ENCODE measurements at regions not wholly inside any gene's neighbourhood (a gene's known extent, or its start where the extent isn't known, plus 50 kb on each side); places are given as distances from the start of the nearest gene placed in this dataset.

DNA sequence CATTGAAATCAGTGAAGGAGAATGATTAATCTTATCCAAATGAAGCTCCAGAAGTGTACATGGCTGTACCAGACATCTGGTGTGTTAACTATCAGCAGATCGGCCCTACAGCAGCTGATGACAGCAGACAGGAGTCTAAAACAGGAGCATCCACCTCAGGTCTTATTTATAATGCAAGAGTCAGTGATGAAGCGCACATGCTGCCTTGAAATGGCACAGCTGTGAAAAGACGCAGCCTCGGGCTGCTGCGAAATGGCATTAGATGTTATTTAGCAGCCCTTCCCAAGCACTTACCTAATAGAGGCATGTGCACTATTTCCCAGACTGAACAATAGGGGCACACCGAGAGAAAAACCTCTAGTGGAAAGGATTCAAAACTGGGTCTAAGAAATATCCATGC, 472.3 kb upstream of the CBLB start:
- Mint-ChIP-seq H3K4me1 (peaks cover 8% of the 10 kb centered on the region), H3K27ac (no peak overlapping the region), H3K36me3 (ENCODE audit: low read depth) (no peaks in the 10 kb centered on the region), H3K4me3 (no peak overlapping the region), H3K9me3 (peaks cover 2% of the 10 kb centered on the region), H3K27me3 (no peaks in the 10 kb centered on the region)
- POLR2A ChIA-PET: no interaction called here
- intact Hi-C loops (cut with micrococcal nuclease): no loop called here
- ATAC-seq (ENCODE audit: low read depth): no peak
- no peak for DNase-seq
- TF ChIP-seq, protein P1, sequence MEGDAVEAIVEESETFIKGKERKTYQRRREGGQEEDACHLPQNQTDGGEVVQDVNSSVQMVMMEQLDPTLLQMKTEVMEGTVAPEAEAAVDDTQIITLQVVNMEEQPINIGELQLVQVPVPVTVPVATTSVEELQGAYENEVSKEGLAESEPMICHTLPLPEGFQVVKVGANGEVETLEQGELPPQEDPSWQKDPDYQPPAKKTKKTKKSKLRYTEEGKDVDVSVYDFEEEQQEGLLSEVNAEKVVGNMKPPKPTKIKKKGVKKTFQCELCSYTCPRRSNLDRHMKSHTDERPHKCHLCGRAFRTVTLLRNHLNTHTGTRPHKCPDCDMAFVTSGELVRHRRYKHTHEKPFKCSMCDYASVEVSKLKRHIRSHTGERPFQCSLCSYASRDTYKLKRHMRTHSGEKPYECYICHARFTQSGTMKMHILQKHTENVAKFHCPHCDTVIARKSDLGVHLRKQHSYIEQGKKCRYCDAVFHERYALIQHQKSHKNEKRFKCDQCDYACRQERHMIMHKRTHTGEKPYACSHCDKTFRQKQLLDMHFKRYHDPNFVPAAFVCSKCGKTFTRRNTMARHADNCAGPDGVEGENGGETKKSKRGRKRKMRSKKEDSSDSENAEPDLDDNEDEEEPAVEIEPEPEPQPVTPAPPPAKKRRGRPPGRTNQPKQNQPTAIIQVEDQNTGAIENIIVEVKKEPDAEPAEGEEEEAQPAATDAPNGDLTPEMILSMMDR (IDR thresholded peaks at IDR 0.05): no peak
- CTCF ChIA-PET: no interaction called here

DNA sequence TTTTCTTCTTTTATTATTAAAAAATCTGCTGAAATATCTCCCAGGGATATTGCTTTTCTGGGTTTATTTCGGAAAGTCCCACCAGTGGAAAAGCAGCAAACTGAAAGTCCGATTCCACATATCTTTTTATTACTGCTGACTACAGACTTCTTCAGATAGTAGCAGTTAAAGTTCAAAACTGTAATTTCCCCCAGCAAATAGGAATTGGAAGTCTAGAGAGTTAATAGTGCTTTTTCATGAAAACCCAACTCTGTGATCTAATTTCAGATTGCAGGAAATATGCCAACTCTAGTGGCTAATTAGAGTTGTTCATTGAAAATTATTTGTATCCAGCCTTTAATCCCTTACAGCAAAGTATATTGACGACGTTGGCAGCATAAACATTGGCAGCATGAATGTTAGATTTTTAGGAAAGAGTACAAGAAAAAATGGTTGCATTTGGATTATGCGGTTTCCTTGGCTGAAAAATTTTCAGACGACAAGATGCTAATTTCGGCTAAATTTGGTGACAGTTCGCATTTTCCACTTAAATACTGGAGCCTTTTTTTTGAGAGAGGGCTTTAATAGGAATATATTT, 472.9 kb upstream of the CBLB start:
- Mint-ChIP-seq H3K27ac (no peak overlapping the region), H3K4me3 (no peak overlapping the region), H3K36me3 (ENCODE audit: low read depth) (no peaks in the 10 kb centered on the region), H3K27me3 (no peaks in the 10 kb centered on the region), H3K9me3 (peaks cover 2% of the 10 kb centered on the region), H3K4me1 (peaks cover 13% of the 10 kb centered on the region)
- no peak for DNase-seq
- intact Hi-C loops (cut with micrococcal nuclease): no loop called here
- ChIA-PET POLR2A (no interaction called here), CTCF (no interaction called here)
- TF ChIP-seq, protein P1 (IDR thresholded peaks at IDR 0.05): no peak
- no peak for ATAC-seq (ENCODE audit: low read depth)

DNA sequence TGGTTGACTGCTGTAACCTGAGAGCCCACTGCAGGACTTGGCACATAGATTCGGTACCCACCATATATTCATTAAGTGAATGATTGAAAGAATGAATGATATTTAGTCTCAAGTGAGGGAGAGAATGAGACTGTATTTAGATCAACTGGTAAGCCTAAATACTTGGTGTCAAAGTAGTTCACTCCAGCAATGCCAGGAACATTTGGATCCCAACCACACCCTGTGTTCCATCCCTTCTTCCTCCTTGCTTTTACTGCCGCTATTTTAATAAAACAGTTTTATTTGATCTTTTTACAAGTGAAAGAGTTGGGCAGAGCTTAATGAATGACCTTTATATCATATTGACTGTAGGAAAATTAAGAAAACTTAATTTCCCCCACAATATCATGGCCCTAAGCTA, 473.6 kb upstream of the CBLB start:
- H3K36me3 Mint-ChIP-seq (ENCODE audit: low read depth): no peaks in the 10 kb centered on the region
- ATAC-seq (ENCODE audit: low read depth): no peak
- TF ChIP-seq, protein P1 (IDR thresholded peaks at IDR 0.05): no peak
- no peak overlapping the region for H3K4me3 Mint-ChIP-seq
- ChIA-PET POLR2A (no interaction called here), CTCF (no interaction called here)
- no peak overlapping the region for H3K27ac Mint-ChIP-seq
- H3K9me3 Mint-ChIP-seq: peaks cover 2% of the 10 kb centered on the region
- peaks cover 13% of the 10 kb centered on the region for H3K4me1 Mint-ChIP-seq
- DNase-seq: no peak
- intact Hi-C loops (cut with micrococcal nuclease): no loop called here
- no peaks in the 10 kb centered on the region for H3K27me3 Mint-ChIP-seq

DNA sequence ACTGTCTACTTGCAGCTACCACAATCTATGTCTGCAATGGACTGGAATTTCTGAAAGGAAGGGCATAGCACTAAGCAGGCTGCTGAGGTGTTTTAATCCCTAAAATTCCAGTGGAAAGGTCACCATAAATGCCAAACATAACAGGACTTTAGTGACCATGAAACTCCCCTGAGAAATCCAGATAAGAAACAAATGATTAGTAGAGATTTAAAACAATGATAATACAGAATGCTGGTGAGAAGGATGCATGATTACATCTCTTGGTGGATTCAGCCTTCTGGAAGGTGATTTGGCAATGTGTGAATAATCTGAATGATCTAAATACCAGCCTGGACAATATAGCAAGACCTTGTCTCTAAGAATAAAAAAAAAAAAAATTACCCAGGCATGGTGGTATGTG, 475.0 kb upstream of the CBLB start:
- intact Hi-C loops (cut with micrococcal nuclease): no loop called here
- no peaks in the 10 kb centered on the region for H3K27me3 Mint-ChIP-seq
- no peak overlapping the region for H3K4me3 Mint-ChIP-seq
- peaks cover 13% of the 10 kb centered on the region for H3K4me1 Mint-ChIP-seq
- POLR2A ChIA-PET: no interaction called here
- no peaks in the 10 kb centered on the region for H3K9me3 Mint-ChIP-seq
- H3K27ac Mint-ChIP-seq: no peak overlapping the region
- no peaks in the 10 kb centered on the region for H3K36me3 Mint-ChIP-seq (ENCODE audit: low read depth)
- DNase-seq (no peak), ATAC-seq (ENCODE audit: low read depth) (no peak)
- TF ChIP-seq, protein P1 (IDR thresholded peaks at IDR 0.05): no peak
- CTCF ChIA-PET: no interaction called here

DNA sequence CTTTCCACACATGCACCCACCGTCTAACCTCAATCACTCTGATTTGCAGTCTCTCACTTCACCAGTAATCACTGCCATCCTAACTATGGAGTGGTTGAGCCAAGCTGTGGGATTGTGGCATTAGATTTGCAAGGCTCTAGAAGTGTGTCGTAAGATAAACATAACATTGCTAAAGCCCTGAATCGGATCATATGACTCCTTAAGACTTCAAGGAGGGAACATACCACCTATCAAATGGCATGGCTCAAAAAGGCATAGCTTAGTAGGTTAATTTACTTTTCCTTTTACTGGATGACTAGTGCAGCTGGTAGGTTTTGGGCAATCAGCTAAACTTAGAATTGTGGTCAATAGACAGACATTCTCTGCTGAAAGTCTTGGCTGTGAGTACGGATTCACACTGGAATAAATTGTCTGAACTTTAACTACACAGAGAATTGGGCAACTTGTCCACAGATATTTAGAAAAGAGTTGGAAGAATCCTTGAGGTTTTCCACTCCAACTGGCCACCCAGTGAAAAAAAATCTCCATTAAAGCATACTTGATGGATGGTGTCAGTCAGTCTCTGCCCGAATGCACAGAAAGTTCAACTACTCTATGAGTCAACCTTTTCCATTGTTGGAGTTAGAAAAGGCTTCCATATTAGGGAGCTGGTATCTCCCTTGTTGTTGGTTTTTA, 476.7 kb upstream of the CBLB start:
- POLR2A ChIA-PET: no interaction called here

More for the DNA sequence above, 476.7 kb upstream of the CBLB start:
- Mint-ChIP-seq H3K4me3 (no peak overlapping the region), H3K36me3 (ENCODE audit: low read depth) (no peaks in the 10 kb centered on the region), H3K9me3 (no peaks in the 10 kb centered on the region), H3K4me1 (peaks cover 13% of the 10 kb centered on the region), H3K27me3 (no peaks in the 10 kb centered on the region), H3K27ac (no peak overlapping the region)
- TF ChIP-seq, protein P1 (IDR thresholded peaks at IDR 0.05): no peak
- DNase-seq: no peak
- no peak for ATAC-seq (ENCODE audit: low read depth)
- intact Hi-C loops (cut with micrococcal nuclease): no loop called here
- CTCF ChIA-PET: no interaction called here

All from activated B cell treated with CpG ODN at 0.5 μM for 24 hours (primary cell).